SK-N-SH (cell line): ENCODE measurements at regions not wholly inside any gene's neighbourhood (a gene's known extent, or its start where the extent isn't known, plus 50 kb on each side); places are given as distances from the start of the nearest gene placed in this dataset.

ENCODE experiments used
- CTCF ChIA-PET: fragments of 300-600, 350-600 bp; formaldehyde crosslinking; extraction: SDS; loops from one replicate; lab custom pipeline; 2021; lab: Yijun Ruan, JAX
- POLR2A ChIA-PET: fragments of 350-600 bp; sonication (Branson Sonifier 250); formaldehyde crosslinking; extraction: SDS; loops from one replicate; lab custom pipeline; 2020; ENCODE audit warnings: antibody characterized with exemption, inconsistent platforms; lab: Yijun Ruan, JAX
- DNase-seq: peaks from one replicate; pipeline ENCODE4 v3.0.0; 2012
- H2AFZ ChIP-seq: fragments of 200-600 bp; sonication (generic); 2 replicates; pipeline ENCODE4 v1.8.1; 2016; ENCODE audit warnings: antibody characterized with exemption, mild to moderate bottlenecking, low read depth
- H3F3A ChIP-seq: fragments of 200-600 bp; sonication (generic); replicated peaks from 2 replicates; pipeline ENCODE3; 2016; ENCODE audit warnings: antibody characterized with exemption, mild to moderate bottlenecking; ENCODE audit not compliant: insufficient read depth
- H3K27ac ChIP-seq, 2 experiments: fragments of 200-500 bp in 1 of 2; fragments of 200-600 bp in 1 of 2; sonication (Bioruptor generic) in 1 of 2; sonication (generic), shearing (Covaris generic) in 1 of 2; 2 replicates each; pipeline versions ENCODE4 v1.5.1 to v1.6.1; 2014 to 2016; ENCODE audit warnings: low read depth in 2 of 2, inconsistent platforms in 1 of 2, low read length in 1 of 2, mild to moderate bottlenecking in 1 of 2, mixed read lengths in 1 of 2
- H3K27me3 ChIP-seq: fragments of 200-600 bp; sonication (generic), shearing (Covaris generic); 2 replicates; pipeline ENCODE4 v1.6.1; 2016; ENCODE audit warnings: mixed run types; ENCODE audit not compliant: insufficient read depth
- H3K36me3 ChIP-seq, 2 experiments: fragments of 200-500 bp in 1 of 2; fragments of 200-600 bp in 1 of 2; sonication (Bioruptor generic) in 1 of 2; sonication (generic) in 1 of 2; replicated peaks in 1 of 2; 2 replicates each; pipeline versions ENCODE3 to v1.5.1; 2014 to 2016; ENCODE audit warnings: low read length in 1 of 2, mild to moderate bottlenecking in 1 of 2; ENCODE audit not compliant: insufficient read depth in 2 of 2, control insufficient read depth in 1 of 2
- H3K4me1 ChIP-seq, 2 experiments: fragments of 200-500 bp in 1 of 2; fragments of 200-600 bp in 1 of 2; sonication (Bioruptor generic) in 1 of 2; sonication (generic), shearing (Covaris generic) in 1 of 2; 2 replicates each; pipeline versions ENCODE4 v1.5.1 to v1.6.1; 2014 to 2016; ENCODE audit warnings: low read depth in 1 of 2, low read length in 1 of 2, mixed run types in 1 of 2; ENCODE audit not compliant: insufficient read depth in 2 of 2, control insufficient read depth in 1 of 2
- H3K4me2 ChIP-seq: fragments of 200-600 bp; sonication (generic), shearing (Covaris generic); 2 replicates; pipeline ENCODE4 v1.6.1; 2017; ENCODE audit warnings: mixed run types
- H3K4me3 ChIP-seq, 2 experiments: fragments of 200-500 bp in 1 of 2; fragments of 200-600 bp in 1 of 2; sonication (Bioruptor generic) in 1 of 2; sonication (generic), shearing (Covaris generic) in 1 of 2; 2 replicates each; pipeline versions ENCODE4 v1.5.1 to v1.8.1; 2014 to 2016; ENCODE audit warnings: low read depth in 2 of 2, inconsistent platforms in 1 of 2, low read length in 1 of 2, mild to moderate bottlenecking in 1 of 2, mixed read lengths in 1 of 2, moderate library complexity in 1 of 2
- H3K79me2 ChIP-seq: fragments of 200-600 bp; sonication (generic); 2 replicates; pipeline ENCODE4 v1.8.1; 2017; ENCODE audit warnings: mild to moderate bottlenecking; ENCODE audit not compliant: insufficient read depth
- H3K9ac ChIP-seq: fragments of 200-600 bp; sonication (generic); 2 replicates; pipeline ENCODE4 v1.6.1; 2017; ENCODE audit warnings: mixed run types
- H3K9me2 ChIP-seq: fragments of 200-600 bp; sonication (generic); 2 replicates; pipeline ENCODE4 v1.6.1; 2017; ENCODE audit warnings: mixed run types
- H3K9me3 ChIP-seq: fragments of 200-600 bp; sonication (generic); 2 replicates; pipeline ENCODE4 v1.6.1; 2017; ENCODE audit warnings: mixed run types, mild to moderate bottlenecking, moderate library complexity
- H4K20me1 ChIP-seq: fragments of 200-600 bp; sonication (generic); 2 replicates; pipeline ENCODE4 v1.6.1; 2017; ENCODE audit warnings: mild to moderate bottlenecking, mixed run types; ENCODE audit not compliant: insufficient read depth
- CTCF ChIP-seq: fragments of 200-600 bp; sonication (generic); IDR thresholded peaks from 2 replicates; pipeline ENCODE4 v1.6.1; 2017; ENCODE audit warnings: antibody characterized with exemption, mild to moderate bottlenecking, moderate library complexity
- ELF1 ChIP-seq: IDR thresholded peaks from 2 replicates; pipeline ENCODE4 v1.4.0; 2012
- EP300 ChIP-seq, 2 experiments: IDR thresholded peaks; 2 replicates each; pipeline versions ENCODE4 v1.4.0 to v1.6.1; 2012; ENCODE audit warnings: borderline replicate concordance in 1 of 2, low read depth in 1 of 2, low read length in 1 of 2
- EZH2phosphoT487 ChIP-seq: fragments of 200-600 bp; sonication (generic); IDR thresholded peaks from 2 replicates; pipeline ENCODE4 v1.6.1; 2017; ENCODE audit warnings: low read depth, mixed run types, mild to moderate bottlenecking, antibody characterized with exemption, moderate library complexity, borderline replicate concordance
- FOXM1 ChIP-seq: IDR thresholded peaks from 2 replicates; pipeline ENCODE4 v1.4.0; 2012; ENCODE audit warnings: low read depth, mild to moderate bottlenecking
- GATA2 ChIP-seq: sonication (generic); formaldehyde crosslinking; IDR thresholded peaks from 2 replicates; pipeline ENCODE4 v1.5.0; 2020; ENCODE audit warnings: mild to moderate bottlenecking, missing genetic modification reagents
- MXI1 ChIP-seq: IDR thresholded peaks from 2 replicates; pipeline ENCODE4 v1.6.1; 2012; ENCODE audit warnings: mild to moderate bottlenecking, low read depth, low read length, improper control_type of control experiment
- NFIC ChIP-seq: IDR thresholded peaks from 2 replicates; pipeline ENCODE4 v1.4.0; 2012; ENCODE audit warnings: borderline replicate concordance
- NRF1 ChIP-seq: IDR thresholded peaks from 2 replicates; pipeline ENCODE4 v1.6.1; 2012; ENCODE audit warnings: low read depth, mild to moderate bottlenecking, low read length
- SMC3 ChIP-seq: IDR thresholded peaks from 2 replicates; pipeline ENCODE4 v1.6.1; 2012; ENCODE audit warnings: low read depth, low read length, improper control_type of control experiment
- TEAD4 ChIP-seq: IDR thresholded peaks from 2 replicates; pipeline ENCODE4 v1.4.0; 2012; ENCODE audit warnings: mild to moderate bottlenecking, borderline replicate concordance; ENCODE audit not compliant: insufficient read depth
- USF1 ChIP-seq: IDR thresholded peaks from 2 replicates; pipeline ENCODE4 v1.4.0; 2012; ENCODE audit warnings: low read depth, borderline replicate concordance
- USF2 ChIP-seq: fragments of 150-350 bp; IDR thresholded peaks from 2 replicates; pipeline ENCODE4 v1.6.1; 2017; ENCODE audit warnings: antibody characterized with exemption, low read length, low read depth, borderline replicate concordance
- WGBS: methylation state at CpG from one replicate; pipeline ENCODE4 v1.1.6; 2017; ENCODE audit warnings: low lambda C conversion rate; 5-methylcytosine and 5-hydroxymethylcytosine counted together
- TF ChIP-seq, protein P1 (sequence below): IDR thresholded peaks from 2 replicates; pipeline ENCODE4; 2012

- Histone ChIP-seq H3K4me1 (peaks cover 0 to 15% of the 10 kb centered on the region in 2 experiments; a peak in 1 of 4 replicates), H3K4me3 (no peak overlapping the region), H3K9ac (no peak overlapping the region), H3K4me2 (no peak overlapping the region), H3K9me3 (peaks cover 8% of the 10 kb centered on the region; the same call in 1 of the 2 replicates), H2AFZ (no peak overlapping the region), H3K79me2 (no peaks in the 10 kb centered on the region), H3K36me3 (no peaks in the 10 kb centered on the region), H3F3A (no peaks in the 10 kb centered on the region), H3K27me3 (no peaks in the 10 kb centered on the region), H3K9me2 (no peaks in the 10 kb centered on the region), H3K27ac (no peak overlapping the region), H4K20me1 (no peaks in the 10 kb centered on the region)
- DNase-seq = no peak
- 51% methylated on average over 13 of the region's 13 CpGs for WGBS
- CTCF ChIA-PET = no interaction called here
- POLR2A ChIA-PET = no interaction called here
- TF ChIP-seq, protein P1, sequence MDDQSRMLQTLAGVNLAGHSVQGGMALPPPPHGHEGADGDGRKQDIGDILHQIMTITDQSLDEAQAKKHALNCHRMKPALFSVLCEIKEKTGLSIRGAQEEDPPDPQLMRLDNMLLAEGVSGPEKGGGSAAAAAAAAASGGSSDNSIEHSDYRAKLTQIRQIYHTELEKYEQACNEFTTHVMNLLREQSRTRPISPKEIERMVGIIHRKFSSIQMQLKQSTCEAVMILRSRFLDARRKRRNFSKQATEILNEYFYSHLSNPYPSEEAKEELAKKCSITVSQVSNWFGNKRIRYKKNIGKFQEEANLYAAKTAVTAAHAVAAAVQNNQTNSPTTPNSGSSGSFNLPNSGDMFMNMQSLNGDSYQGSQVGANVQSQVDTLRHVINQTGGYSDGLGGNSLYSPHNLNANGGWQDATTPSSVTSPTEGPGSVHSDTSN = no peak
- TF ChIP-seq EP300 (IDR thresholded peaks at IDR 0.05; ENCODE audit: borderline replicate concordance in 1 of 2, low read depth in 1 of 2, low read length in 1 of 2) (no peak), NFIC (no peak), USF1 (no peak), GATA2 (CRISPR knock-in tag) (no peak), TEAD4 (no peak), USF2 (no peak), EZH2phosphoT487 (no peak), MXI1 (no peak), ELF1 (no peak), CTCF (no peak), FOXM1 (no peak), NRF1 (no peak), SMC3 (no peak)
Measured at GRCh38 chr1:30196872-30197638, 526.3 kb downstream of the MATN1 start.
